CD8-positive, alpha-beta memory T cell (primary cell): ENCODE measurements at regions not wholly inside any gene's neighbourhood (a gene's known extent, or its start where the extent isn't known, plus 50 kb on each side); places are given as distances from the start of the nearest gene placed in this dataset.
A peak's percentile ranks its signal among the peaks of the same experiment; 100 is the strongest.

Source experiments
- CTCF ChIA-PET: fragments of 350-600 bp; sonication (Branson Sonifier 250); formaldehyde crosslinking; loops from one replicate; lab custom pipeline; 2021; ENCODE audit warnings: antibody characterized with exemption; lab: Charles Lee
- POLR2A ChIA-PET: fragments of 350-600 bp; sonication (Branson Sonifier 250); formaldehyde crosslinking; loops from one replicate; lab custom pipeline; 2021; ENCODE audit warnings: antibody characterized with exemption; lab: Charles Lee
- DNase-seq, 5 donors: peaks; one replicate each; pipeline versions ENCODE4 v3.0.0 to v3.0.0-alpha.2; 2020 to 2022; ENCODE audit warnings: mixed read lengths in 1 of 5
- H3K27ac ChIP-seq: one replicate; pipeline ENCODE4 v1.7.0; 2013; ENCODE audit warnings: low read depth, mild to moderate bottlenecking, low read length, moderate library complexity
- H3K27me3 ChIP-seq: 2 replicates; pipeline ENCODE4 v1.7.0; 2013; ENCODE audit warnings: low read length, mild to moderate bottlenecking; ENCODE audit not compliant: insufficient read depth, poor library complexity, severe bottlenecking
- H3K36me3 ChIP-seq: 2 replicates; pipeline ENCODE4 v1.7.0; 2013; ENCODE audit warnings: mild to moderate bottlenecking, low read length, moderate library complexity; ENCODE audit not compliant: insufficient read depth
- H3K4me1 ChIP-seq: 2 replicates; pipeline ENCODE4 v1.7.0; 2013; ENCODE audit warnings: mild to moderate bottlenecking, low read length, moderate library complexity; ENCODE audit not compliant: insufficient read depth
- H3K4me3 ChIP-seq: 2 replicates; pipeline ENCODE4 v1.7.0; 2013; ENCODE audit warnings: mild to moderate bottlenecking, low read length
- H3K9me3 ChIP-seq: 2 replicates; pipeline ENCODE4 v1.7.0; 2013; ENCODE audit warnings: mild to moderate bottlenecking, low read length
- H3K27ac Mint-ChIP-seq, 8 donors: one replicate each; pipeline ENCODE4 v1.8.0; 2020 to 2021; ENCODE audit warnings: mixed read lengths in 8 of 8, mild to moderate bottlenecking in 6 of 8, inconsistent platforms in 3 of 8, moderate library complexity in 3 of 8
- H3K27me3 Mint-ChIP-seq, 2 donors: one replicate each; pipeline ENCODE4 v1.8.0; 2020 to 2021; ENCODE audit warnings: mixed read lengths in 2 of 2, mild to moderate bottlenecking in 1 of 2, moderate library complexity in 1 of 2
- H3K36me3 Mint-ChIP-seq, 3 donors: one replicate each; pipeline ENCODE4 v1.8.0; 2020 to 2021; ENCODE audit warnings: mixed read lengths in 3 of 3, inconsistent platforms in 1 of 3, mild to moderate bottlenecking in 1 of 3
- H3K4me1 Mint-ChIP-seq, 3 donors: one replicate each; pipeline ENCODE4 v1.8.0; 2020 to 2021; ENCODE audit warnings: mixed read lengths in 3 of 3, inconsistent platforms in 1 of 3, mild to moderate bottlenecking in 1 of 3
- H3K4me3 Mint-ChIP-seq, 7 donors: one replicate each; pipeline ENCODE4 v1.8.0; 2020 to 2021; ENCODE audit warnings: mixed read lengths in 7 of 7, mild to moderate bottlenecking in 6 of 7, moderate library complexity in 4 of 7, inconsistent platforms in 2 of 7
- H3K9me3 Mint-ChIP-seq, 5 donors: one replicate each; pipeline ENCODE4 v1.8.0; 2020 to 2022; ENCODE audit warnings: mixed read lengths in 5 of 5, mild to moderate bottlenecking in 3 of 5, moderate library complexity in 2 of 5, inconsistent platforms in 1 of 5

DNA sequence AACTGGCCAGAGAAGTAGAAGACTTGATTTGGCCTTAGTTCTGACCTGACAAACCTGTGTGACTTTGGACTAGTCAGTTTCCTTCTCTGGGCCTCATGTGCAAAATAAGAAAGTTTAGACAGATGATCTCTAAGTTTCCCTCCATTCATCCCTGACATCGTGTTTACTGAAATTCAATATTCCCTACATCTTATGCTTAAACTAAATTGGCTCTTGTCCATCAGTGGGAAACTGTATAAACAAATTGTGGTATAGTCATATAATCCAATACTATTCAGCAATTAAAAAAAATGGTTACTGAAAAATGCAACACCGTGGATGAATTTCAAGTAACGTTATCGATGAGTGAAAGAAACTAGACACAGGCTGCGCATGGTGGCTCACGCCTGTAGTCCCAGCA is 64.4 kb upstream of the HRH1 start:
- Histone ChIP-seq H3K27me3 (no peaks in the 10 kb centered on the region), H3K27ac (no peak overlapping the region), H3K4me3 (no peak overlapping the region), H3K4me1 (no peaks in the 10 kb centered on the region), H3K36me3 (no peaks in the 10 kb centered on the region), H3K9me3 (no peaks in the 10 kb centered on the region)
- no peak overlapping the region for H3K27ac Mint-ChIP-seq
- H3K9me3 Mint-ChIP-seq, result peaks cover 0 to 2% (median 0%) of the 10 kb centered on the region in 5 donors
- ChIA-PET CTCF (no interaction called here), POLR2A (no interaction called here)
- no peaks in the 10 kb centered on the region for H3K36me3 Mint-ChIP-seq
- peaks cover 0 to 8% of the 10 kb centered on the region in 2 donors for H3K27me3 Mint-ChIP-seq
- H3K4me1 Mint-ChIP-seq, result no peaks in the 10 kb centered on the region
- DNase-seq, result no peak
- no peak overlapping the region for H3K4me3 Mint-ChIP-seq

DNA sequence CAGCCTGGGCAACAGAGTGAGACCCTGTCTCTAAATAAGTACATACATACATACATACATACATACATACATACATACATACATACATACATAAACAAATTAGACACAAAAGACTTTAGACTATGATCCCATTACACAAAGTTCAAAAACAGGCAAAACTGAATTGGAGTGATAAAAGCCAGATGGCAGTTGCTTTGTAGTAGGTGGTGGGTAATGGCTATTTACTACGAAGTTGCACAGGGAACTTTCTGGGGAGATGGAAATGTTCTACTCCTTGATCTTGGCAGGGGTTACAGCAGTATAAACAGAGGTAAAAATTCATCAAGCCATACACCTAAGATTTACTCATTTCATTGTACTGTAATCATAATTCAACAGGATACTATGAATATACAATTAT is 63.7 kb upstream of the HRH1 start:
- ChIA-PET CTCF (no interaction called here), POLR2A (no interaction called here)
- Mint-ChIP-seq H3K4me3 (no peak overlapping the region), H3K27ac (no peak overlapping the region), H3K36me3 (no peaks in the 10 kb centered on the region), H3K9me3 (peaks cover 0 to 2% (median 0%) of the 10 kb centered on the region in 5 donors), H3K27me3 (peaks cover 0 to 8% of the 10 kb centered on the region in 2 donors), H3K4me1 (no peaks in the 10 kb centered on the region)
- H3K9me3 ChIP-seq, result no peaks in the 10 kb centered on the region
- DNase-seq, result no peak
- H3K27me3 ChIP-seq, result no peaks in the 10 kb centered on the region
- no peaks in the 10 kb centered on the region for H3K4me1 ChIP-seq
- H3K36me3 ChIP-seq, result no peaks in the 10 kb centered on the region
- no peak overlapping the region for H3K27ac ChIP-seq
- H3K4me3 ChIP-seq, result no peak overlapping the region

DNA sequence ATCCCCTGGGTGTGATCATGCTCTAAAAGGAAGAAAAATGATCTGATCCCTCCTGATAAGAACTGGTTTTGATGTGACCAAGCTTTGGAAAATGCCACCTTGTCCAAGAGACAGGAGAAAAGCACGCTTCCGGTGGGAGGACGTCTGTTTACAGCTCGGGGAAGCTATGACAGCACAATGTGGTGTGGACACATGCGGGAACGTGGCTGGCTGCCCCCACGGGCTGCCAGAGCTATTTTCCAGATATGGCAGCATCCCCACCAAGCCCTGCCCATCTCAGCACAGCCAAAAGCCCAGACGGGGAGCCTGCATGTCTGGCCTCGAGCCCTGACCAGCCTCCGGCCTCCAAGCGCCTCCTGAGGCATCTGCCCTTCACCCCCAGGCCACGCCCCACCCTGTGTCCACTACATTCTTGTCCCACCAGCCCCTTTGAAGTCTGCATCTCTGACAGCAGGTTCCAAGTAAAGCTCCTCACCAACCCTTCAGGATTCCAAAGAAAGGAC is 63.2 kb upstream of the HRH1 start:
- Histone ChIP-seq H3K27me3 (no peaks in the 10 kb centered on the region), H3K27ac (no peak overlapping the region), H3K36me3 (no peaks in the 10 kb centered on the region), H3K9me3 (no peaks in the 10 kb centered on the region), H3K4me3 (no peak overlapping the region), H3K4me1 (no peaks in the 10 kb centered on the region)
- Mint-ChIP-seq H3K27me3 (peaks cover 0 to 8% of the 10 kb centered on the region in 2 donors), H3K36me3 (no peaks in the 10 kb centered on the region), H3K4me3 (no peak overlapping the region), H3K4me1 (peaks cover 0 to 2% (median 1%) of the 10 kb centered on the region in 3 donors), H3K27ac (no peak overlapping the region), H3K9me3 (peaks cover 0 to 2% (median 0%) of the 10 kb centered on the region in 5 donors)
- DNase-seq, result no peak
- ChIA-PET POLR2A (no interaction called here), CTCF (no interaction called here)

DNA sequence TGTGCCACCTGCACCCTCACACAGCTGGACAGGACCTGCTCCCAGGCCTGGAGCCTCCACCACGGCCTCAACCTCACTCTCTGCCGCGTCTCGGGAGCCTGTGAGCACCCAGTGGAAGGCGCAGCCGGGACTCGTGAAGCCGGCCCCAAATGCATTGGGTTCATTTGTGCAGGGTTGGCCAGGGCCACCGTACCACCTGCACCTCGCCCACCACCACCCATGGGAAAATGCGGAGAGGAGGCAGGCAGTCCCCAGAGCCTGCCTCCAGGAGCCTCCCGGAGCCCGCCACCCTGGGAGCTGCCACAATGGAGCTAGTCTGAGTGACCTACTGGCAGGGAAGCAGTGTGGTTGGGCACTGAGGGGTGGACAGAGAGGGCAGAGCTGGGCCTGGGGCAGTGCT is 62.5 kb upstream of the HRH1 start:
- ChIA-PET POLR2A (no interaction called here), CTCF (no interaction called here)
- Mint-ChIP-seq H3K36me3 (no peaks in the 10 kb centered on the region), H3K27ac (no peak overlapping the region), H3K27me3 (peaks cover 0 to 8% of the 10 kb centered on the region in 2 donors), H3K4me3 (no peak overlapping the region), H3K4me1 (peaks cover 0 to 8% (median 7%) of the 10 kb centered on the region in 3 donors), H3K9me3 (peaks cover 0 to 2% (median 0%) of the 10 kb centered on the region in 5 donors)
- Histone ChIP-seq H3K36me3 (no peaks in the 10 kb centered on the region), H3K4me3 (no peak overlapping the region), H3K4me1 (no peaks in the 10 kb centered on the region), H3K27me3 (no peaks in the 10 kb centered on the region), H3K27ac (no peak overlapping the region), H3K9me3 (no peaks in the 10 kb centered on the region)
- DNase-seq, result no peak

DNA sequence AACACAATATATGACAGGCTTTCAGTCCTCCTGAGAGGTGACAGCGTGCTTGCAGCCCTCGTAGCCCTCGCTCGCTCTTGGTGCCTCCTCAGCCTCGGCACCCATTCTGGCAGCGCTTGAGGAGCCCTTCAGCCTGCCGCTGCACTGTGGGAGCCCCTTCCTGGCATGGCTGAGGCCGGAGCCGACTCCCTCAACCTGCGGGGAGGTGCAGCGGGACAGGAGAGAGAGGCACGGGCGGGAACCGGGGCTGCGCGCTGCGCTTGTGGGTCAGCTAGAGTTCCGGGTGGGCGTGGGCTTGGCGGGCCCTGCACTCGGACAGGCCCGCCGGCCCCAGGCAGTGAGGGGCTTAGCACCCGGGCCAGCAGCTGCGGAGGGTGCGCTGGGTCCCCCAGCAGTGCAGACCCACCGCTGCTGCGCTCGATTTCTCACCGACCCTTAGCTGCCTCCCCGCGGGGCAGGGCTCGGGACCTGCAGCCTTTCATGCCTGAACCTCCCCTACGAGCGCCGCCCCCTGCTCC is 60.4 kb upstream of the HRH1 start:
- H3K36me3 Mint-ChIP-seq, result no peaks in the 10 kb centered on the region
- peaks cover 0 to 16% of the 10 kb centered on the region in 2 donors for H3K27me3 Mint-ChIP-seq
- Histone ChIP-seq H3K36me3 (no peaks in the 10 kb centered on the region), H3K4me3 (no peak overlapping the region), H3K4me1 (no peaks in the 10 kb centered on the region), H3K27me3 (no peaks in the 10 kb centered on the region), H3K27ac (no peak overlapping the region), H3K9me3 (no peaks in the 10 kb centered on the region)
- POLR2A ChIA-PET, result no interaction called here
- CTCF ChIA-PET, result no interaction called here
- H3K27ac Mint-ChIP-seq, result no peak overlapping the region
- peaks cover 0 to 2% (median 0%) of the 10 kb centered on the region in 5 donors for H3K9me3 Mint-ChIP-seq
- DNase-seq, result no peak
- no peak overlapping the region for H3K4me3 Mint-ChIP-seq
- peaks cover 3 to 15% (median 7%) of the 10 kb centered on the region in 3 donors for H3K4me1 Mint-ChIP-seq

DNA sequence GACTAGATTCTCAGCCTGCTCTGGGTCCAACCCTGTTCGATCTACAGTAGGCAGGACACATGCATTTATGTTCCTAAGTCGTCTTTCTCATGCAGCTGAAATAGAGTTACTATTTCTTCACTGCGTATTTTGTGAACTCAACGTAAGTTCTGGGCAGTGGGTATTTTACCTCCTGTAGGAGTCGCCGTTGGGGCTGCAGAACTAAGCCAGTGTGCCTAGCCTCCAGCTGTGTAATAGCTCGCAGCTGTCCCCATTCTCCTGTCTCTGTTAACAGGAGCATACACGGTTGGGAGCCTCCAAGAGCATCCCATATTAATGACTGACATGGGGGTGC is 58.4 kb upstream of the HRH1 start:
- Histone ChIP-seq H3K4me3 (no peak overlapping the region), H3K27me3 (no peaks in the 10 kb centered on the region), H3K9me3 (no peaks in the 10 kb centered on the region), H3K4me1 (no peaks in the 10 kb centered on the region), H3K27ac (no peak overlapping the region), H3K36me3 (no peaks in the 10 kb centered on the region)
- Mint-ChIP-seq H3K4me1 (peaks cover 3 to 15% (median 7%) of the 10 kb centered on the region in 3 donors), H3K36me3 (no peaks in the 10 kb centered on the region), H3K27me3 (peaks cover 0 to 14% of the 10 kb centered on the region in 2 donors), H3K27ac (peak overlapping the region in 1 of 8 donors; percentile 65), H3K9me3 (peaks cover 0 to 4% (median 0%) of the 10 kb centered on the region in 5 donors), H3K4me3 (no peak overlapping the region)
- no peak for DNase-seq
- ChIA-PET POLR2A (no interaction called here), CTCF (no interaction called here)

DNA sequence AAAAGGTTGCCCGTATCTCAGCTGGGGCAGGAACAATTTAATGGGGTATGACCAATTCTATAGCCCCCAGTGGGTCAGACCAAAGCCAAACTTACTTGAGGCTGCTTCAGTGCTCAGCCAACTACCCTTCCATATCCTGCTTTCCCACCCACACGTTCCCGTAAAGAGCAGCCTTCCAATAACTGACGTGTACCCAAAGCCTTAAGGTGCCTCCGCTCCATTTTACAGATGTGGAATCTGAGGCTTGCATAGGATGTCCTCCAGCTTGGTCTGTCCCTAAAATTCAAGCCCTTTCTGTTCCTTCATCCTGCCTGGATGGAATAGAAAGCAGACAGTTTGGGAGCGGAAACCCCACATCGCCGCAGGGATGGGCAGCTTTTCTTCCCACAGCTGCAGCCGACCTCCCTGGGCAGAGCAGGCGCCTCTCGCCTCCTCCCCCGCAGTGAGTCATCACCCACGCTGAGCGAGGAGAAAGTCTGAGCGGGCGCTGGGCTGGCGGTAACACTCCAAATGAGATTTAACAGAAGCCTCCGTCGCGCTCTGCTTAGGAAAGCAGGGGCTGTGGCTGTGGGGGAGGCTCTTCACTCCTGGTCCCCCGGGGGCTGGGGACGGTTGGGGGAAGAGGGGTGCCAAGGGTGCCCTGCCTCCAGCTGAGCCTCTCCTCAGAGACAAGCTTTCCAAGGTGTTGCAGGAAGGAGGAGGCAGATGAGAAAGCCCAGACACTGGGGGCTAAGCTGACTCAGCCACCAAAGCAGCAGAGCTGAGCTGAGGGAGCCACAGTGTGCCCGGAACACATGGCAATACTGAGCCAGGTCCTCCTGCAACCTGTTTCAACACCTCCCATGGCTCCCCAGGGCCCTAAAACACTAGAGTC is 57.8 kb upstream of the HRH1 start:
- no peak for DNase-seq
- Mint-ChIP-seq H3K9me3 (peaks cover 0 to 4% (median 0%) of the 10 kb centered on the region in 5 donors), H3K27ac (peak overlapping the region in 1 of 8 donors; percentile 65), H3K4me3 (peak overlapping the region in 1 of 7 donors; percentile 50), H3K36me3 (no peaks in the 10 kb centered on the region), H3K4me1 (peaks cover 3 to 15% (median 7%) of the 10 kb centered on the region in 3 donors), H3K27me3 (peaks cover 0 to 17% of the 10 kb centered on the region in 2 donors)
- Histone ChIP-seq H3K9me3 (no peaks in the 10 kb centered on the region), H3K4me3 (no peak overlapping the region), H3K27me3 (no peaks in the 10 kb centered on the region), H3K36me3 (no peaks in the 10 kb centered on the region), H3K4me1 (no peaks in the 10 kb centered on the region), H3K27ac (no peak overlapping the region)
- CTCF ChIA-PET, result no interaction called here
- POLR2A ChIA-PET, result no interaction called here

DNA sequence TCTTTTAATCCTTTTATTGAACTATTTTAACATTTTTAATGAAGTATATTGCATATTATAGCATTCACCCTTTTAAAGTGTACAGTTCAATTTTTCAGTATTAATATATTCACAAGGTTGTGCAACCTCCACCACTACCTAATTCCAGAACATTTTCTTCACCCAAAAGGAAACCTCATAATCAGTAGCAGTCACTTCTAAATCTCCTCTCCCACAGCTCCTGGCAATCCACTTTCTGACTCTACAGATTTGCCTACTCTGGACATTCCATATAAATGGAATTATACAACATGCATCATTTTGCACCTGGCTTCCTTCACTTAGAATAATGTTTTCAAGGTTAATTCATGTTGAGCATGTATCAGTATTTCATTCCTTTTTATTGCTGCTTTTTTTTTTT is 55.0 kb upstream of the HRH1 start:
- H3K27me3 Mint-ChIP-seq, result peaks cover 2 to 15% of the 10 kb centered on the region in 2 donors
- CTCF ChIA-PET, result no interaction called here
- POLR2A ChIA-PET, result no interaction called here
- H3K4me1 Mint-ChIP-seq, result peaks cover 3 to 15% (median 7%) of the 10 kb centered on the region in 3 donors
- H3K36me3 ChIP-seq, result no peaks in the 10 kb centered on the region
- no peaks in the 10 kb centered on the region for H3K4me1 ChIP-seq
- DNase-seq, result no peak
- H3K9me3 Mint-ChIP-seq, result peaks cover 8 to 19% (median 14%) of the 10 kb centered on the region in 5 donors
- H3K4me3 Mint-ChIP-seq, result no peak overlapping the region
- no peaks in the 10 kb centered on the region for H3K9me3 ChIP-seq
- H3K27ac ChIP-seq, result no peak overlapping the region
- no peaks in the 10 kb centered on the region for H3K27me3 ChIP-seq
- no peak overlapping the region for H3K27ac Mint-ChIP-seq
- H3K36me3 Mint-ChIP-seq, result no peaks in the 10 kb centered on the region
- H3K4me3 ChIP-seq, result no peak overlapping the region
